Transverse colon (tissue), 4 donors: ENCODE measurements at regions not wholly inside any gene's neighbourhood (a gene's known extent, or its start where the extent isn't known, plus 50 kb on each side); places are given as distances from the start of the nearest gene placed in this dataset.

Experiments used
- CTCF ChIP-seq, 5 experiments: fragments of 200-600 bp in 3 of 5; fragments of 450-650 bp in 2 of 5; sonication (generic) in 3 of 5; IDR thresholded peaks; 1 replicate in 2 of 5; 2 replicates in 3 of 5; pipeline ENCODE4 v1.5.1; 2016 to 2017; ENCODE audit warnings: antibody characterized with exemption in 5 of 5, inconsistent platforms in 3 of 5, mild to moderate bottlenecking in 2 of 5, moderate library complexity in 1 of 5
- EP300 ChIP-seq: sonication (generic); formaldehyde crosslinking; IDR thresholded peaks from one replicate; pipeline ENCODE4 v1.6.1; 2017; ENCODE audit warnings: antibody characterized with exemption, low read depth
- POLR2A ChIP-seq: fragments of 450-650 bp; IDR thresholded peaks from one replicate; pipeline ENCODE4 v1.6.1; 2016; ENCODE audit warnings: antibody characterized with exemption, mild to moderate bottlenecking, moderate library complexity
- POLR2AphosphoS5 ChIP-seq, 3 donors: sonication (generic); formaldehyde crosslinking; IDR thresholded peaks; one replicate each; pipeline ENCODE4 v1.6.1; 2016; ENCODE audit warnings: antibody characterized with exemption in 3 of 3

- TF ChIP-seq CTCF (IDR thresholded peaks at IDR 0.05) = no peak
- no peak for TF ChIP-seq POLR2A
- TF ChIP-seq EP300 = no peak
- no peak for TF ChIP-seq POLR2AphosphoS5 (IDR thresholded peaks at IDR 0.05)
Measured at GRCh38 chr12:68478516-68479260, 132.0 kb upstream of the RAP1B start.
